ENCODE measurements at regions not wholly inside any gene's neighbourhood (a gene's known extent, or its start where the extent isn't known, plus 50 kb on each side); places are given as distances from the start of the nearest gene placed in this dataset.

DNA sequence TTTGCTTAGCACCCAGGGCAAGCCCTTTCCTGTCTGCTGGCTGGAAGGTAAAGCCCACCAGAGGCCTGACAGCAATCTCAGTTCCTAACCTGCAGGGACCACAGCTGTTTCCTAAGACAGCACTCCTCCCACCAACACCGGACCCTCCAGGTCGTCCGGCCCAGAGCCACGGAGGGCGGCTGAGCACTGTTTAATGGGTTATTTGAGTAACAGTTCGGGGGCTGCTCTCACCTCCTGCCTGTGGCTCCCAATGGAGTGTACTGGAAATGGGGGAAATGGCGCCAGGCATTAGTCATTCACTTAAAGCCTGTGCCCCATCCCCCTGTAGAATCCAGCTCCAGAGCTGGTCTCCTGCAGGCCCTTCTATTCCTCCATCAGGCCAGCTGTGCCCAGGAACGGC is 81.6 kb upstream of the ADRA2C start:
- H3K27ac ChIP-seq: no peak overlapping the region
- peaks cover 74% of the 10 kb centered on the region for H3K27me3 ChIP-seq
- H3K4me3 ChIP-seq: no peak overlapping the region
- H3K4me1 ChIP-seq: no peaks in the 10 kb centered on the region
- no peaks in the 10 kb centered on the region for H3K9me3 ChIP-seq
- ATAC-seq: no peak
- no CpG with 5 or more reads among the region's 8 CpGs for WGBS, 2 donors (ENCODE audit: low coverage in 1 of 2)
- TF ChIP-seq EP300 (IDR thresholded peaks at IDR 0.05): no peak
- TF ChIP-seq, protein P1, sequence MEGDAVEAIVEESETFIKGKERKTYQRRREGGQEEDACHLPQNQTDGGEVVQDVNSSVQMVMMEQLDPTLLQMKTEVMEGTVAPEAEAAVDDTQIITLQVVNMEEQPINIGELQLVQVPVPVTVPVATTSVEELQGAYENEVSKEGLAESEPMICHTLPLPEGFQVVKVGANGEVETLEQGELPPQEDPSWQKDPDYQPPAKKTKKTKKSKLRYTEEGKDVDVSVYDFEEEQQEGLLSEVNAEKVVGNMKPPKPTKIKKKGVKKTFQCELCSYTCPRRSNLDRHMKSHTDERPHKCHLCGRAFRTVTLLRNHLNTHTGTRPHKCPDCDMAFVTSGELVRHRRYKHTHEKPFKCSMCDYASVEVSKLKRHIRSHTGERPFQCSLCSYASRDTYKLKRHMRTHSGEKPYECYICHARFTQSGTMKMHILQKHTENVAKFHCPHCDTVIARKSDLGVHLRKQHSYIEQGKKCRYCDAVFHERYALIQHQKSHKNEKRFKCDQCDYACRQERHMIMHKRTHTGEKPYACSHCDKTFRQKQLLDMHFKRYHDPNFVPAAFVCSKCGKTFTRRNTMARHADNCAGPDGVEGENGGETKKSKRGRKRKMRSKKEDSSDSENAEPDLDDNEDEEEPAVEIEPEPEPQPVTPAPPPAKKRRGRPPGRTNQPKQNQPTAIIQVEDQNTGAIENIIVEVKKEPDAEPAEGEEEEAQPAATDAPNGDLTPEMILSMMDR (IDR thresholded peaks at IDR 0.05): no peak
- TF ChIP-seq POLR2AphosphoS5 (IDR thresholded peaks at IDR 0.05): no peak
- no peak for TF ChIP-seq POLR2A (IDR thresholded peaks at IDR 0.05)
- H3K36me3 ChIP-seq: no peaks in the 10 kb centered on the region

DNA sequence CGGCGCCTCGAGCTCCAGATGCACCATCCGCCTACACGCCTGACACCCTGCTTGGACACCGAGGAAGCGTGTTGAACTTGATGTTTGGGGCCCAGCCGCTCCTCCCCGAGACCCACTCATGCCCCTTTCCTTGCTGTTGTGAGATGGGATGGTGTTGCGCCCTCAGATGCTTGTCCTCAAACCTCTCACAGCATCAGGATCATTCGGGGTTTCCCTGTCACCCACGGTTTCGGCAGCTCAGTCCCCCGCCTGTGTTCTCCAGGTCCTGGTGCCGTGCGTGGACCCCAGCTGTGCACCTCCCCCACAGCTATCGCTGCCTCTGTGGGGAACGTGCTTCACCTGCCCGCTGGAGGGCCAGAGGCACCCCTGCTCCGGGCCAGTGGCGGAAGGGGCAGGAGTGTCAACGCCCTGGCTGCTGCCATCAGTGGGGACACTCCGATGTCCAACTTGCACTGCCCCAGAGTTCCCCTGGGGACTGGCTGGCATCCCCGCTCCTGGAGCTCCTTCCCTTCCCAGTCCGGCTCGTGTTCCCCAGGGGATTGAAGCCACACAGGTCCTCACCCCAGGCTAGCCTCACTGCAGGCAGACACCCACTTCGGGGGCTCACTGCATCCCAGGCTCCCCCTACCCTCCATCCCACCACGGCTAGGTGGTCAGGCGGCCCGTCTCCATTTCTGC is 82.3 kb upstream of the ADRA2C start:
- Histone ChIP-seq H3K36me3 (no peaks in the 10 kb centered on the region), H3K27ac (no peak overlapping the region), H3K27me3 (peaks cover 72% of the 10 kb centered on the region), H3K4me3 (no peak overlapping the region), H3K9me3 (no peaks in the 10 kb centered on the region), H3K4me1 (no peaks in the 10 kb centered on the region)
- WGBS, 2 donors (ENCODE audit: low coverage in 1 of 2): 88% methylated on average over 17 of the region's 30 CpGs; no CpG with 5 or more reads in 1 of the 2 donors
- no peak for ATAC-seq
- TF ChIP-seq EP300 (IDR thresholded peaks at IDR 0.05) (no peak), POLR2AphosphoS5 (IDR thresholded peaks at IDR 0.05) (no peak), POLR2A (IDR thresholded peaks at IDR 0.05) (no peak)
- TF ChIP-seq, protein P1 (IDR thresholded peaks at IDR 0.05): no peak

DNA sequence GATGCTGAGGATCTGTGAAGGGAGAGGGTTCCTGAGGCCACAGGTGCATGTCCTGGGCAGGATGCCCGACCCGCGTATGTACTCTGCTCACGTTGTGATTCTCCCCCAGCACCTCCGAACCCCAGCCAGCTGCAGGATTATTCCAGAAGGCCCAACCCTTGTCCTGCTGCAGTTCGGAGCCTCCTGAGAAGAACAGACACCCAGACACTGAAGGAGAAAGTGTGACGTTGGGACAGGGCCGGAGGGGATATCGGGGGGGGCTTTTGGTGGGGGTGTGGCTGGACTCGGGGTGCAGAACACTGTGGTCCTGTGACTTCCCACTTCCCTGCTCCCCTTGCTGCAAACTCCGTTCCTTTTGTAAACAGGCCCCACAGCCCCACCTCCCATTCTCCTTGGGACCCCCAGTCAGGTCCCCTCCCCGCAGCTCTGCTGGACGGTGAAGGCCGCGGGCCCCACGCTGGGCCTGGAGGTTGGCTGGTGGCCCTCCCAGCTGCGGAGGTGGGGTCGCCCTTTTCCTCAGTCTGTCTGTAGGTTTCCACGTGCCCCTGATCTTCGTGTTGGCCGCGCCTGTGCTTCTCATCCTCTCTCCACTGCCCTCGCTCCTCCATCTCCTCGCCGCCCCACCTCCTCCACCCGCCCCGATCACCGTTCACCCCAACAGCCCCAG is 83.0 kb upstream of the ADRA2C start:
- WGBS, 2 donors (ENCODE audit: low coverage in 1 of 2): 70 to 73% methylated on average over 9 to 11 of the region's 28 CpGs
- H3K4me1 ChIP-seq: no peaks in the 10 kb centered on the region
- no peak overlapping the region for H3K27ac ChIP-seq
- no peaks in the 10 kb centered on the region for H3K36me3 ChIP-seq
- no peak for ATAC-seq
- H3K27me3 ChIP-seq: peaks cover 69% of the 10 kb centered on the region
- no peak for TF ChIP-seq POLR2AphosphoS5 (IDR thresholded peaks at IDR 0.05)
- TF ChIP-seq, protein P1 (IDR thresholded peaks at IDR 0.05): no peak
- no peak for TF ChIP-seq POLR2A (IDR thresholded peaks at IDR 0.05)
- TF ChIP-seq EP300 (IDR thresholded peaks at IDR 0.05): no peak
- H3K9me3 ChIP-seq: no peaks in the 10 kb centered on the region
- H3K4me3 ChIP-seq: no peak overlapping the region

DNA sequence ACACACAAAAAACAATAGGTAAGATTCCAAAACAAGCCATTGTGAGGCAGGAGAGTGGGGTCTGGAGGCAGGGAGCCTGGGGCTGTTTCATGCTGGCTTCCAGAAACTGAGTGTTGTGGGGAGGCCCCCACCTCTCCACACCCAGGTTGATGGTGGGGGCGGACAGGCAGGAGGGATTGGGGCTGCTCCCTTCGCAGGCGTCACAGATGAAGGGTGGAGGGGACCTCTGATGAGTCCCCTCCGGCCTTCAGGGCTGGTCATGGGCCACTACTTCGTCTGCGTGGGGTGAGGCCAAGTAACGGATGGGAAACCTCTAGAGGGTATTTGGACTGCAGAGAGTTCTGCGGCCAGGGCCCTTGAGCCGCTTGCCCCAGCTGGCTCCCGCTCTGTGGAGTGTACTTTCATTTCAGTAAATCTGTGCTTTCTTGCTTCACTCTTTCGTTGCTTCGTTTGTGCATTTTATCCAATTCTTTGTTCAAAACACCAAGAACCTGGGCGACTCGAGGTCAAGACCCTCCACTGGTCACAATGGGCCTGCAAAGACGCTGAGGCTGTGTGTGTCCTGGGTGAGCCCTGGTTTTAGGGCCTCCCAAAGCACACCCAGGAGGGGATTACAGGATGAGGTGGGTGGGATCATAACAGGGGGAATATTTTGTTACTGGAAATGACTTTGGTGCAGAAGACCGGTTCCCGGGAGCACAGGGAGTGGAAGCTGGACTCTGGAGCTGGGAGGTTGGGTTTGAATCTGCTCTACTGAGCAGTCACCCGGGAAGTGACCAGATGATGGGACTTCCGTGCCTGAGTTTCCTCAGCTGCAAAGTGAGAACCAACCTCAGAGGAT is 83.7 kb upstream of the ADRA2C start:
- Histone ChIP-seq H3K27me3 (peaks cover 70% of the 10 kb centered on the region), H3K4me3 (no peak overlapping the region)
- 93 to 100% methylated on average over 2 to 3 of the region's 19 CpGs for WGBS, 2 donors (ENCODE audit: low coverage in 1 of 2)

More for the DNA sequence above, 83.7 kb upstream of the ADRA2C start:
- no peaks in the 10 kb centered on the region for H3K9me3 ChIP-seq
- no peaks in the 10 kb centered on the region for H3K36me3 ChIP-seq
- H3K27ac ChIP-seq: no peak overlapping the region
- TF ChIP-seq POLR2A (IDR thresholded peaks at IDR 0.05): no peak
- TF ChIP-seq, protein P1 (IDR thresholded peaks at IDR 0.05): no peak
- no peak for TF ChIP-seq POLR2AphosphoS5 (IDR thresholded peaks at IDR 0.05)
- TF ChIP-seq EP300 (IDR thresholded peaks at IDR 0.05): no peak
- ATAC-seq: no peak
- no peaks in the 10 kb centered on the region for H3K4me1 ChIP-seq

Data from gastroesophageal sphincter (tissue), 4 donors.